DOHH2 (cell line): ENCODE measurements at regions not wholly inside any gene's neighbourhood (a gene's known extent, or its start where the extent isn't known, plus 50 kb on each side); places are given as distances from the start of the nearest gene placed in this dataset.

Experiments used
- H3F3A ChIP-seq: fragments of 200-600 bp; sonication (generic), shearing (Covaris generic); 2 replicates; pipeline ENCODE4 v1.6.0; 2016; ENCODE audit warnings: antibody characterized with exemption, mild to moderate bottlenecking; ENCODE audit not compliant: control insufficient read depth, insufficient read depth
- H3K27ac ChIP-seq: fragments of 200-600 bp; sonication (generic); 2 replicates; pipeline ENCODE4 v1.5.1; 2014; ENCODE audit warnings: low read depth, mild to moderate bottlenecking, low read length, moderate library complexity
- H3K27me3 ChIP-seq: fragments of 200-600 bp; sonication (generic); 2 replicates; pipeline ENCODE4 v1.6.1; 2014; ENCODE audit warnings: mild to moderate bottlenecking, low read length, mixed read lengths; ENCODE audit not compliant: control insufficient read depth
- H3K36me3 ChIP-seq: fragments of 200-600 bp; sonication (generic); 2 replicates; pipeline ENCODE4 v1.6.1; 2014; ENCODE audit warnings: mild to moderate bottlenecking, low read length, moderate library complexity, mixed read lengths; ENCODE audit not compliant: control insufficient read depth
- H3K4me1 ChIP-seq: fragments of 200-600 bp; sonication (generic); 2 replicates; pipeline ENCODE4 v1.6.1; 2014; ENCODE audit warnings: mild to moderate bottlenecking, low read length, mixed read lengths; ENCODE audit not compliant: control insufficient read depth
- H3K4me2 ChIP-seq: fragments of 200-600 bp; sonication (generic); 2 replicates; pipeline ENCODE4 v1.6.0; 2014; ENCODE audit warnings: mild to moderate bottlenecking, low read length, moderate library complexity
- H3K4me3 ChIP-seq: fragments of 200-600 bp; sonication (generic); 2 replicates; pipeline ENCODE4 v1.5.1; 2014; ENCODE audit warnings: mild to moderate bottlenecking, low read length, mixed read lengths
- H3K79me2 ChIP-seq: fragments of 200-600 bp; sonication (generic); 2 replicates; pipeline ENCODE4 v1.6.1; 2014; ENCODE audit warnings: mild to moderate bottlenecking, low read length, mixed read lengths; ENCODE audit not compliant: control insufficient read depth
- H3K9me2 ChIP-seq: fragments of 200-600 bp; sonication (generic); replicated peaks from 2 replicates; pipeline ENCODE4 v1.6.1; 2014; ENCODE audit warnings: mild to moderate bottlenecking, low read length, mixed read lengths; ENCODE audit not compliant: control insufficient read depth
- H3K9me3 ChIP-seq: fragments of 200-600 bp; sonication (generic); 2 replicates; pipeline ENCODE4 v1.6.1; 2014; ENCODE audit warnings: antibody characterized with exemption, low read length, mixed read lengths; ENCODE audit not compliant: control insufficient read depth, insufficient read depth
- H4K20me1 ChIP-seq: fragments of 200-600 bp; sonication (generic); 2 replicates; pipeline ENCODE4 v1.6.0; 2014; ENCODE audit warnings: low read depth, mild to moderate bottlenecking, antibody characterized with exemption, low read length, moderate library complexity; ENCODE audit not compliant: control insufficient read depth, insufficient read depth
- CTCF ChIP-seq: fragments of 200-600 bp; sonication (generic); IDR thresholded peaks from one replicate; pipeline ENCODE4 v1.5.1; 2014; ENCODE audit warnings: antibody characterized with exemption, mild to moderate bottlenecking, low read depth, low read length; ENCODE audit not compliant: poor library complexity, severe bottlenecking
- EZH2phosphoT487 ChIP-seq: fragments of 200-600 bp; sonication (generic); IDR thresholded peaks from 2 replicates; pipeline ENCODE4 v1.6.1; 2017; ENCODE audit warnings: borderline replicate concordance, mild to moderate bottlenecking, antibody characterized with exemption, low read length, moderate library complexity, mixed read lengths

- no peak for TF ChIP-seq CTCF
- no peaks in the 10 kb centered on the region for H3K4me1 ChIP-seq
- H3K27me3 ChIP-seq, result no peaks in the 10 kb centered on the region
- no peaks in the 10 kb centered on the region for H4K20me1 ChIP-seq
- H3K27ac ChIP-seq, result no peak overlapping the region
- H3K79me2 ChIP-seq, result no peaks in the 10 kb centered on the region
- H3K4me3 ChIP-seq, result no peak overlapping the region
- no peaks in the 10 kb centered on the region for H3K9me3 ChIP-seq
- no peaks in the 10 kb centered on the region for H3K9me2 ChIP-seq
- H3F3A ChIP-seq, result no peaks in the 10 kb centered on the region
- H3K36me3 ChIP-seq, result no peaks in the 10 kb centered on the region
- H3K4me2 ChIP-seq, result no peak overlapping the region
Observed at GRCh38 chr15:67005294-67005996, 60.0 kb upstream of the SMAD3 start.

- Histone ChIP-seq H3K9me2 (no peaks in the 10 kb centered on the region), H3F3A (no peaks in the 10 kb centered on the region), H3K79me2 (no peaks in the 10 kb centered on the region), H3K4me3 (no peak overlapping the region), H3K4me1 (no peaks in the 10 kb centered on the region), H3K36me3 (no peaks in the 10 kb centered on the region), H4K20me1 (no peaks in the 10 kb centered on the region), H3K27me3 (no peaks in the 10 kb centered on the region; the same call in 1 of the 2 replicates), H3K27ac (no peak overlapping the region), H3K9me3 (no peaks in the 10 kb centered on the region), H3K4me2 (no peak overlapping the region)
- no peak for TF ChIP-seq CTCF
Observed at GRCh38 chr15:67006083-67007065, 59.0 kb upstream of the SMAD3 start.

GRCh38 chr15:67009576-67010569 is 55.5 kb upstream of the SMAD3 start:
- Histone ChIP-seq H3K4me1 (no peaks in the 10 kb centered on the region), H3K79me2 (no peaks in the 10 kb centered on the region), H3F3A (no peaks in the 10 kb centered on the region), H3K9me3 (no peaks in the 10 kb centered on the region), H3K9me2 (no peaks in the 10 kb centered on the region), H3K27ac (no peak overlapping the region), H3K4me3 (no peak overlapping the region), H3K27me3 (no peaks in the 10 kb centered on the region; the same call in 1 of the 2 replicates), H3K4me2 (no peak overlapping the region), H4K20me1 (no peaks in the 10 kb centered on the region), H3K36me3 (no peaks in the 10 kb centered on the region)
- no peak for TF ChIP-seq CTCF
- no peak for TF ChIP-seq EZH2phosphoT487
